AML-193 (cell line): ENCODE measurements at regions not wholly inside any gene's neighbourhood (a gene's known extent, or its start where the extent isn't known, plus 50 kb on each side); places are given as distances from the start of the nearest gene placed in this dataset.
"Not testable (repeated sequence)": the region's sequence is repeated elsewhere in the genome, so short reads cannot be mapped to it uniquely, and the experiment has no call there.

Experiments used
- DNase-seq, 2 experiments: peaks; one replicate each; lab custom pipeline; 2025; lab: John Stamatoyannopoulos, UW

DNA sequence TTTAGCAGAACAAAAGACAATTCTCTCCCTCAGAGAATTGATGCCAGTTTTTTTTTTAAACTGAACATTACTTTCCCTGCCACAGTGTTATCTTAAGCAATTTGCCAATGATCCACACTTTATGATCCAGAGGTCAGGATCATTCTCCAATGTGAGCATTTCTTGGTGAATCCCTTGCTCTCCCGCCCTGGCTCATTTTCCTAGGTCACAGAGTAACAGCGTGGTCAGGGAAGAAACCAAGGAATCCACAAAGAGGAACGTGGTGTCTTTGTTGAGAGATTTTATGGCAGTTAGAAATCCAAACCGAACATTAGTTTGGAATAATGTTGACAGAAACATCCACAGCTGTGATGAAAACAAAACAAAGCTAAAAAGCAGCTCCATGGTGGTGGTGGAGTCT is 250.3 kb downstream of the TTC32 start:
- no peak for DNase-seq

DNA sequence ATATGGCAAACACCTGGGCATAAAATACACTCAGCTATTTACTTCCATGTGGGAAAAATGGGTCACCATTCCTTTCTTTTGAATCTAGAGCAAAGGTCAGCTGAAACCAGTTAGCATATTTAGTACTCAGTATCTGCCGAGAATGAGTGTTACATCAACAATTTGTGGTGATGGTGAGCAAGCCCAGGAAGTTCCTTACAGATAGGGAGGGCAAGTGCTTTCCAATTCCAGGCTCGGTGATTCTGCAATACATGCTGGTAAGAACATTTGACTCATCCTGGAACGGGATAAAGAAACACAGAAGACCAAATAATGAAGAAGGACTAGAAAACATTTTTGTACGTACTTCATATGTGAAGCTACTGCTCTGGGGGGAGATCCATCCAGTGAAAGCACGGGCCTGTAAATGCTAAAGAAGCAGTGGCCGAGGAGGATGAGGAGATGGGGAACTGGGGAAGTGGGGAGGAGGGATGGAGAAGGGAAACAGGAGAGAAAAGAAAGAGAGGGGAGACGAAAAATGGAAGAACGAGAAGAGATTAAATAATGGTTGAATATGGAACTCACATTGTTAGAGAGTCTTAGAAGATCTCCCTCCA is 251.9 kb downstream of the TTC32 start:
- DNase-seq = no peak

DNA sequence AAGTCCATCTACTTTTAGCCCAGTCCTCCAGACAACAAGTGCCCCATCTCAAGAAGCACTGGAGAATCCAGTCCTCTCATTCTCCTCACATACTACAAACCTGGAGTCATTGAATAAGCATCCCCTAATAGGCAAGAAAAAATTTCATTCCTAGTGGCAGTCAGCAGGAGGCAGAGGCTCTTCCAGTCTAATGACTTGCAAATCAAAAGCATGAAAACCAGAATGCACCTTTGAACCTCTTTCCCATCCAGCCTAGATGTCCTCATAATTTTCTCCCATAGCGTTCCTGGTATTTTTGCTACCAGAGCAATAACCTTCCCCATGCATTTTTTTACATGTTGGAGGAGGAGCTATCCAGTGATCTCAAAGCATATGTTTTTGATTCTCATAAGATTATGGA is 252.6 kb downstream of the TTC32 start:
- no peak for DNase-seq

DNA sequence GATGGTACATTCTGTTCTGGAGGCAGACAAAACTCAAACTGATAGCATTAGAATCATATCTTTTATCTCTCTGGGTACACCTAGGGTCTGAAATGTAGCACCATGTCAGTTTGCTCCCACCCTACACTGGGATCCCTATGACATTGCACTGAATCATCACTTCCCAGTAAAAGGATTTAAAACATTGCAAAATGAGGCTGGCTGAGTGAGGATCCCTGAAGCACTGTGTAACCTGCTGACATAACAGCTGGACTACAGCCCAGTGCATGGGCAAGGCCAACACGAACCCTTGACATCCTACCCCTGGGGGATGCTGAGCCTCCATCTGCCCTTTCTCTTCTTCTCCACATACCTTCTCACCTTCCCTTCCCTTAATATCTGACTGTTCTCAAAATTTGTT is 253.2 kb downstream of the TTC32 start:
- DNase-seq = no peak

DNA sequence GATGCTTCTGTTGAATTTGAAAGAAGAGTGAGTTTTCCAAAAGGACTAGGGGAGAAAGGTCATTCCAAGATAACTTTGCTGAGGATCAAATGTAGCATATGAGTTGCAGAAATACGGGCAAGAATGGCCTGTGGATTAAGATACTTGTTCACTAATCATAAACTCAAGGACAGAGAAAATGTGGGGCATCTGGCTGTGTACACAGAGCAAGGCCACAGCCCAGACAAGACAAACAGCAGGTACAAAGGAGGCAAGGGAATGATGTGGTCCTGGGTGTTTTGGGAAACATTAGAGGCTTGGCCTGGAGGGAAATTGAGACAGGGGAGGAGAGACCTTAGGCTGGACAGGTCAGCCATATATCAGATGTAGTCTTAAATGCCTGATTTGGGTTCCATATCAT is 254.8 kb downstream of the TTC32 start:
- no peak for DNase-seq

DNA sequence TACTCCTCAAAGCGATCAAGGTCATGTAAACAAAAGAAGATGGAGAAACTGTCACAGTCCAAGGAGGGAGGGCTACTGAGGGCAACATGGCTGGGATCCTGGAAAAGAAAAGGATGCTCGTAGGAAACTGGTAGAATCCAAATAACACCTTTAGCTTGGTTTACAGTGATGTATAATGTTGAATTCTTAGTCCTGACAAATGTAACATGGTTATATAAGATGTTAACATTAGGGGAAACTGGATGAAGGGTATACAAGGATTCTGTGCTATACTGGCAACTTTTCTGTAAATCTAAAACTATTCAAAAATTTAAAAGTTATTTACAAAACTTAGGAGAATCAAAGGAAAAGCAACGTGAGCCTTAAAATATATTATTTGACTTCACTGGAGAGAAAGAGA is 257.0 kb downstream of the TTC32 start:
- DNase-seq = no peak

DNA sequence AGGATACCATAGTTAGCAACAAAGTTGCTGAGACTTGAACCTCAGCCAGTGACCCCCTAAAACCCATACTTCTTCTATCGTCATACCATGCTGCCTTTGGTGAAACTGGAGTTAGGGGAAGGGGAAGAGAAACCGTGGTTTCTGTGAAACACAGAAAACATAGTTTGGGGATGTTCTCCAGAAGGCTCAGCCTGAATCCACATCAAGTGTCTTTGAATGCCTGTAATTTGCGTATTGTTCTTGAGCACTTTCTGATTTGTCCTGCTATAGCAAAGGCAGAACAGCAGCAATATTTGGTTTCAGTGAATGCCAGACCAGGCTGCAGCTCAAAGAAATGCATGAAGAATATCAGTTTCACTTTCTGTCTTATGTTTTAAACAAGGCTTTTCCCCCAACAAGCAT is 258.7 kb downstream of the TTC32 start:
- no peak for DNase-seq

DNA sequence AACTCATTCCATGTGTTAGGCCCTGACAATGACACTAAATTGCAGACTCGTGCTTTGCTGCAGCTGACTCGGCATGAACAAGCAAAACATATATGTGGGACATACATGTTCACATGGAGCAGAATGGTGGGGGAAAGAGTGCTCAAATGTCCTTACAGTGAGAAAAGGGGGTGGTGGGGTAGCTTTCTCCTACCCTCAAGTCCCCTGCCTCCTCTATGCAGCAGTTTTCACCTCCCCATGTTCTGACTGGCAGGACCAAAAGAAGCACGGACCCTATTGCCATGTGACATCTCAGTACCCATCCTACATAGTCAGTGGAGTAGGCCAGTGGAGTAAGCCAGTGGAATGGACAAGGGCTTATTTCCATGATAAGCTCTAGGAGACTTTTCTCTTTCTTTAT is 259.3 kb downstream of the TTC32 start:
- no peak for DNase-seq

DNA sequence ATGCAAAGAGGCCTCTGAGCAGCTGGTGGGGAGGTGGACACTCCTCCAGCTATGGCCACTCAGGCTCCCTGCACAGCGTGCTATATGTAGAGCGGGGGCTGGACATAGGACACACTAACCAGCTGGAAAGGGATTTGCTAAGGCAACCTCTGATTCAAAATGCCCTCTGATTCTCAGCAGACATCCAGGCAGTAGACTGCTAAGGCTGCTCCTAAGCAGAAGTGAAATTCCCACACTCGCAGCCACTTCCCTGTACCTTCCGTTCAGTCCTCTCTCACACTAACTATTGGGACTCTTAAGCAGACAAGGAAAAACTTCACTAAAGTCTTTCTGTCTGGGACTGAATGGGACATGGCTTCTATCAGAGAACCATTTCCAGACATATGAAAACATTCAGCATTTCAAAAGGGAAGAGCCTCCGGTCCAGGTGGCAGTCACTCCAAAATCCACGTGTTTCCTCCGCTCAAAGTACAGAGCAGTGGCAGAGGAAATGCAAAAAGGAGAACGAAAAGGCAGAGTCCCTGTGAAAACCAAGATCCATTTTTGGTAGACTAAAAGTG is 265.8 kb downstream of the TTC32 start:
- no peak for DNase-seq

DNA sequence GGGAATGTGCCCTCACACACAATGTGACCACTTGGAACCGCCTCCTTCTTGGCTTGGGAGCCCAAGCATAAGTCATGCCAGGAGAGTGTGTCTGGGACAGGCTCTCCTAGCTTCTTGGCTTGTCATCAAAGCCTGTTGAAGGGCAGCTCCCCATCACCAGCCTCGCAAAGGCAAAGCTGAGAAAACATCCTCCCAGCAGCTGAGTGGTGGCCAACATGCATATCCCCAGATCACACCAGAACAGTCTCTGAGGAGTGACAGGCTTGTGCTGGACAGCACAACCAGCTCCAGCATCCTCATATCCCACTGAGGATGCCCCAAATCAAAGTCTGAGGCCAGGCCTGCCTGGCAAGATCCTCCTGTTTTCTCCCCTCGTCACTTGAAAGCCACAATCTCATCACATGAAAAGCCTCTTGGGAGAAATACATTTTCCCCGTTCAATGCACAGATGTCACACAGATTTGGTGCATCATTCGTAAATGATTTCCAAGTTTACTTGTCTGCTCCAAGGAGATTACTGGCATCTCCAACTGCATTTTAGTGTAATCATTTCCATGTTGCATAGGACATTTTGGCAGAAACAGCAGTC is 269.3 kb downstream of the TTC32 start:
- no peak for DNase-seq

DNA sequence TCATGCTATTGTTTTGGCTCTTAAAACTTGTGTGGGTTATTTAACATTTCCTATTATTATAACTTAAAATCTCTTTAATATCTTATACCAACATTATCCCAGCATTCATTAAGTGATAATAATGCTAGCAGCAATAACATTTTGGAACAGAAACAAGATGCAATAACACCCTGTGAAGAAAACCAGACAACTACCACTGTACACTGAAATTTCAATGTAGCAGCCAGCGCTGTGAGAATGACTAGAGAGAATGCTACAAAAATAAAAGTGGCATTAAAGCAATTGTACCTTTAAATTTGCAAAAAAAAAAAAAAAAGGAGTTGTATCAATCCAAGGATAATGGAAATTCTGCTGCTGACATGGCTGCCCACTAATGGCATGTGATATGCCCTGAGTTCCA is 269.9 kb downstream of the TTC32 start:
- DNase-seq = no peak

DNA sequence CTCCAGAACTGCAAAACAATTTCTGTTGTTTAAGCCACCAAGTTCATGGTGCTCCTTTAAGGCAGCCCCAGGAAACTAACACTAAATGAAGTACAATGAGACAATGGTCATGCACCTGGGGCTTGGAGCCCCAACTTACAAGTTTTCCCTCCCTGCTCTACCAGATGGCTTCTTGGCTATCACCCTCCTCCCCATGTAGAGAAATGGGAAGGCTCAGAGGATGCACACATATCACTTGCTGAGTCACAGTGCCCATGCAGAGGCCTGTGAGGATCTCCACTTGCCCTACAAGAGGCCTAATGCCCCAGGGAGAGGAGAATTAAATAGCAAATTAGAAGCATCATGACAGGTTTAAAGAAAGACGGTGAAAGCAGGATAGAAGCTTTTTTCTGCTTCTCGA is 270.9 kb downstream of the TTC32 start:
- DNase-seq = no peak

DNA sequence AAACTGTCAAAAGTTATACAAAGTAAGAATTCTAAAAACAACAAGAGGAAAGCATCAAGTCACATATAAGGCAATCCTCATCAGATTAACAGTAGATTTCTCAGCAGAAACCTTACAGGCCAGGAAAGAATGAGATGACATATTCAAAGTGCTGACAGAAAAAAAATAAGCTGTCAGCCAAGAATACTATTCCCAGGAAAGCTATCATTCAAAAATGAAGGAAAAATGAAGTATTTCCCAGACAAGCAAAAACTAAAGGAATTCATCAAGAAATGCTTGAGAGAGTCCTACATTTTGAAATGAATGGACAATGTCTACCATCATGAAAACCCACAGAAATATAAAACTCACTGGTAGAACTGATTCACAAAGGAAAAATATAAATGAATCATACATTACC is 268.9 kb upstream of the OSR1 start:
- DNase-seq = no peak

DNA sequence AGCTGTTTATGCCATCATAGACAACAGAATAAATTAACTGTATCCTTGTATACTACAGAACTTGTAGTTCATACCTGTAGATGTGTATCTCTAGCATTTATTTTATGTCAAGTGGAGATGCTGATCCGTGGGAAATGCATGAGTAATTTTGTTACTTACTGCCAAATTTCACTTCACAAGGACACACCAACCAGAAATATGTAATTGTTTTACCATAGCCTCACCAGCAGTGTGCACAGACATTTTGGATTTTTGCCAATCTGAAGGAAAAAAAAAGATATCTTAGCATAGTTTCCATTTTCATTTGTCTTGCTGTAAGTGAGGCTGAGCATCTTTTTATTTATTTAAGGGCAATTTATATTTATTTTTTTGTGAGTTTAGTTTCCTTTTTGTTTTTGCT is 265.1 kb upstream of the OSR1 start:
- no peak for DNase-seq

DNA sequence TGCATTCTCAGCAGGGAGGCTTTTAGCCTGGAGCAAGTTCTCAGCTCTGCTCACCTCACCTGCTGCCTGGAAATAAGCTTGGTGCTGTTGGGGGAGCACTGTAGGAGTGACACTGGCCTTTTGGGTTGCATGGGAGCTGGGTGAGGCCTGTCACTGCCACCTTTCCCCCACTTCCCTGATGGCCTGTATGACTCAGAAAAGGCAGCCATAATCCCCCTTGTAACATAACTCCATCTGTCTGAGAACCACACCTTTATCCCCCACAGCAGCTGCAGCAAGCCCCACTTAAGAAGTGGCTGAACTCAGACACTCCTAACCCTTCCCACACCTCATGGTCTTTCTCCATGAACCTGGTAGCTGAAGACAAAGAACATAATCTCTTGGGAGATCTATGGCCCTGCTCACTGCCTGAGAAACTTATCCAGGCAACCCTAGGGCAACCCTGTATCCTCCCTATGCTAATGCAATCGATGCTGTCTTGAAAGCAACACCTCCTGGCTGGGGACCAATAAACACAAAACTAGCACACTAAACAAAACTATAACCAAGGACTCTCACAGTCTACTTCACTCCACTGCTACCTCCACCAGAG is 258.9 kb upstream of the OSR1 start:
- DNase-seq = no peak

DNA sequence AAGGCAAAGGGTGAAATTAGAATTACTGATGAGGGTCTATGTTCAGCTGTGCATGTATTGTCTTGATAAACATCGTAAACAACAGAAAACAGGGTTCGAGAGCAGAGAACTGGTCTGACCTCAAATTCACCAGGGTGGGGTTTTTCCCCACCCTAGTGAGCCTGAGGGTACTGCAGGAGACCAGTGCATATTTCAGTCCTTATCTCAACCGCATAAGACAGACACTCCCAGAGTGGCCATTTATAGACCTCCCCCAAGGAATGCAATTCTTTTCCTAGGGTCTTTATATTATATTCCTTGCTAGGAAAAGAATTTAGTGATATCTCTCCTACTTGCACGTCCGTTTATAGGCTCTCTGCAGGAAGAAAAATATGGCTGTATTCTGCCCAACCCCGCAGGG is 257.0 kb upstream of the OSR1 start:
- not testable (repeated sequence) for DNase-seq

DNA sequence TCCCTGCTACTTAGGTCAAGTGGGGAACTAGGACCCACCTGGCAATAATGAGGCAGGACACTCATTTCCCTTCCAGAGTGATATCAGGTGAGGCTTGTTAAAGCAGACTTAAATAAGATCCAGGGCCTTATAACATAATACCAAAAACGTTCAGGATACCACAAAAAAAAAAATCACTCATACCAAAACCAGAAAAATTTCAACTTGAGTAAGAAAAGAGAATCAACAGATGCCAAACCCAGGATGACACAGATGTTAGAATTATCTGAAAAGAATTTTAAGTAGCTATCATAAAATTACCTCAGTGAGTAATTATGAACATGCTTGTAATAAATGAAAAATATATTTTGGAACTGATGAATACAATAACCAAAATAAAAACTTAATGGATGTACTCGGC is 255.6 kb upstream of the OSR1 start:
- DNase-seq = no peak

DNA sequence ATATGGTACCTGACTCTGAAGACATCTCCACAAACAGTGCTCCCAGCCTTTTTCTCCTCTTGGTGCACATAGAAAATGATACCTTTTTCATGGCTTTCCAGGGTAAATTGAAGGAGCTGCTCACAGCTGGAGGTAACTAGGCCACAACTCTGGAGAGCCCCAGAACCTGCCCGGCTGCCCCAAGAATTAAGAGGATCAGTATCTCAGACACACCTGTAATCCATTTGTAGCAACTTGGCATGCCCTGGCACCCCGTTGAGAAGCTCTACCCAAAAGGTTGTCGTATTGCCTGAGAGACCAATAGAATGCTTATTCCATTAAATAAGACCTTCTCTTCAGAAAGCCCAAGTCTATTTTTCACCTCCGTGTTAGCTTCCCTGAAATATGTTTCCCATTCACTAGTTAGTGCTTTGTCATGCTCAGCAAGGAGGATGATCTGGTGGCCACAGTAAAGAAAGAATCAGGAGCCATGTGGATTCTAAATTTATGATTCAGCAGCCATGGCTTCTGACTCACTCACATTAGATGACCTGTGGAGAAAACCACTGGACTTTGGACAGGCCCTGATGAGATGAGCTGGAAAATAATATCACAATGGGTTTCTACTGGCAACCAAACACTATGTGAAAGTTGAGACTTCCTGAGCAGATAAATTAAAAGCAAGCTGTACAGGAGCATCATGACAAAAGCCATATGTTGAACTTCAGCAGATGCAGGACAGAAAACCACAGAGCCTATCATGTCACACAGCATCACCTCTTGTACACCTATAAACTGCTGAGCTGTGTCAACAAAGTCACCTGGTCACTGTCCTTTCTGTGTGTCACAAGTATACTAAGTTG is 253.3 kb upstream of the OSR1 start:
- DNase-seq = no peak

DNA sequence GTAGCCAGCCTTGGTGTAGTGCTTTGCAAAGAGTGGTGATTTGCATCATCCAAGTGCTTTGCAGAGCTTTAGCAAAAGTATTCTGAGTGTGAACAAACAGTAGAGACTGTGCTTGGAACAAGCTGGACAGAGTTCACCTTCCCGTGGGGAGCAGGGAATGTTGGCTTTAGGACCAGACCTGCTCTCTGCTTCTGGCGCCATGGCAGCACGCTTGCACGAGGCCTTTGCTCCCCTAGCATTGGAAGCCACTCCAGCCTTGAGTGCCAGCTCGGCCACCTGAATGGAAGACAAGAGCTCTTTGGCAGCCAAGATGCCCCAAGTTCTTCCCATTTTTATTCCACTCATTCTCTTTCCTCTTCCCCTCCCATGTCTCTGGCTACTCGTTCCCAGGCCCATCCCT is 250.8 kb upstream of the OSR1 start:
- no peak for DNase-seq

DNA sequence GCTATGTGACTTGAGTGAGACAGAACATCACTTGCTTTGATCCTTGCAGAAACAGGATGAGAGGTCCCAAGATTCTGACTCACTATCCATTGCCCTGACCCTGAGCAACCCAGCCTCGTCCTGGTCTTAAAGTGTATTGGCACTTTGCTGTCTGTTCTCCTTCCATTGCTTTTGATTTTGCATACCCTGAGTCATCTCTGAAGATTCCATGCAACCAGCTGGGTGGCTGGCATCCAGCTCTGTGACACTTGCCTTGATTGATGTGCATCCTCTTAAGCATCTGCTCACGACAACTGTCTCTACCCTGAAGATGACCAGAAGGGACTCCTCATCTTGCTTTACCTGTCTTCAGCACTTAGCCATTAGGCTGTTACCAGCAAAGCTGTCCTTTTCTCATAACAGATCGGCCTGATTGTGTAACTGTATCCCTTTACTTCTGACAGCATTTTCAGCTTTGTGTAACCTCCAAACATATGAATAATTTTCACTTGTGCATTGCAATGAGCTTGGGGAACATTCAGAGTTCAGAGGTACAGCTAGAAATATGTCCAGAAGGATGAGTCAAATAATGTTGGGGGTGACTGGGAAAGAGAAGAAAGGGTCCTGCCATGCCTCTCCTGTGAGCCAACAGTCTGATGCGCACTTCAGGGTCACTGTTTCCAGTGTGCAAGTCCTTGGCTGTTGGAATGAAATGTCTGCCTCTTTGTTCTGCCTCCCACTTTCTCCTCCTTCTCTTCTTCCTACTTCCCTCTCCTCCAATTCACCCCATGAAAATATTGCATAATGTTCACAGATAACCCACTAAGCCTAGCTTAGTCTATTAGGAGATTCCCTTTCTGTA is 249.7 kb upstream of the OSR1 start:
- DNase-seq = no peak

DNA sequence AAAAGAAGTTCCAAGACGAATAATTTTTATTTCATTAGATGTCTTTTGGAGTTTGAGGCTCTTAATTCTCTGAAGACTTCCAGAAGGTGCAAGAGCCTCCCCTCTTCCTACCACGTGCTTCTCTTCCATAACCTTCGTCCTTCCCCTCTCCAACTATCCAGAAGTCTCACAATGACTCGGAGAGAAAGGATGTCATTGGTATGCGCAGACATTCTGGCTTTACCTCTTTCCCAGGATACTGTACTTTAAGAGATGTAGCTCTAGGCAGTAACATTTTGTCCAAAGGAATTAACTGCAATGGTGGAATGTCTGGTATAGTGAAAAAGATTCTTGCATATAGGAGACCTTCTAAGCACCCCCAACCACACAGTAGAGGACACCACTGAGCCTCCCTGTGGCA is 249.0 kb upstream of the OSR1 start:
- no peak for DNase-seq

DNA sequence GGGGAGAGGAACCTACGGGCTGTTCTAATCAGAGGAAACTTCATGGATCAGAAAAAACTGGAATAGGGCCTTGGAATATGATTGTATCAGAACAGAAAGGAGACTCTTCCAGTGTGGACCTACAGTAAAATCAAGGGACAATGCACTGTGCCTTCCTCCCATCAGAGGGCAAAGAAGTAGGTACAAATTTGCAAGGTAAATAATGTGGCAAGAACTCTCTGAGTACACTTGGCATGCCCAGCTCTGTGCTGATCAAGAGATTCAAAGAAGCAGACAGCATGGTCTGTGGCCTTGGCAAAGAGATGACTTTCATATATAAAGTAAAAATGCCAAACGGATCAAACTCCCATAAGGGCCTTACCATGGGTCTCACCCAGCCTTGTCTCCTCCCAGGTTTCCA is 242.6 kb upstream of the OSR1 start:
- no peak for DNase-seq
